HEK293 (cell line): ENCODE measurements at regions not wholly inside any gene's neighbourhood (a gene's known extent, or its start where the extent isn't known, plus 50 kb on each side); places are given as distances from the start of the nearest gene placed in this dataset.

Source experiments
- CTCF ChIA-PET: fragments of 350-600 bp; formaldehyde crosslinking; extraction: SDS; loops from one replicate; lab custom pipeline; 2021; ENCODE audit warnings: antibody characterized with exemption; lab: Yijun Ruan, JAX
- POLR2A ChIA-PET: fragments of 300-600 bp; formaldehyde crosslinking; extraction: SDS; loops from one replicate; lab custom pipeline; 2020; ENCODE audit warnings: antibody characterized with exemption, inconsistent platforms; lab: Yijun Ruan, JAX
- H3K27ac ChIP-seq: fragments of 200-500 bp; sonication (Bioruptor generic); 2 replicates; pipeline ENCODE4 v1.5.1; 2014; ENCODE audit warnings: low read depth, low read length, control low read depth, inconsistent platforms; ENCODE audit errors: extremely low read depth
- H3K36me3 ChIP-seq, 2 experiments: fragments of 200-500 bp in 1 of 2; sonication (Bioruptor generic) in 1 of 2; 1 replicate in 1 of 2; 2 replicates in 1 of 2; pipeline ENCODE4 v1.5.1; 2014 to 2017; ENCODE audit warnings: inconsistent platforms in 2 of 2, low read length in 2 of 2; ENCODE audit not compliant: control insufficient read depth in 2 of 2, insufficient read depth in 1 of 2
- H3K4me1 ChIP-seq: fragments of 200-500 bp; sonication (Bioruptor generic); 2 replicates; pipeline ENCODE4 v1.5.1; 2014; ENCODE audit warnings: mild to moderate bottlenecking, low read length, inconsistent platforms; ENCODE audit not compliant: control insufficient read depth, insufficient read depth
- H3K4me3 ChIP-seq: 2 replicates; pipeline ENCODE4 v1.5.1; 2011; ENCODE audit warnings: low read depth, mild to moderate bottlenecking, control low read depth, low read length, moderate library complexity
- H3K9me3 ChIP-seq: fragments of 200-500 bp; sonication (Bioruptor generic); 2 replicates; pipeline ENCODE4 v1.5.1; 2014; ENCODE audit warnings: low read depth, low read length, inconsistent platforms; ENCODE audit not compliant: control insufficient read depth, insufficient read depth
- KLF16 ChIP-seq: fragments of 450-650 bp; formaldehyde crosslinking; IDR thresholded peaks from 2 replicates; pipeline ENCODE4 v1.5.1; 2017; ENCODE audit warnings: missing biosample characterization, missing genetic modification characterization
- REPIN1 ChIP-seq: fragments of 450-650 bp; formaldehyde crosslinking; IDR thresholded peaks from 2 replicates; pipeline ENCODE4 v1.5.1; 2017; ENCODE audit warnings: missing biosample characterization, missing genetic modification characterization, low read depth
- TRIM28 ChIP-seq: IDR thresholded peaks from 2 replicates; pipeline ENCODE4 v1.6.1; 2011; ENCODE audit warnings: low read length, control low read depth, borderline replicate concordance
- YY1 ChIP-seq: fragments of 450-650 bp; formaldehyde crosslinking; IDR thresholded peaks from 2 replicates; pipeline ENCODE4 v1.5.1; 2018; ENCODE audit warnings: missing biosample characterization, missing genetic modification characterization
- ZNF16 ChIP-seq: fragments of 450-650 bp; formaldehyde crosslinking; IDR thresholded peaks from 2 replicates; pipeline ENCODE4 v1.5.1; 2016; ENCODE audit warnings: low read depth, missing biosample characterization, missing genetic modification characterization
- ZNF175 ChIP-seq: fragments of 450-650 bp; formaldehyde crosslinking; IDR thresholded peaks from 2 replicates; pipeline ENCODE4 v1.5.1; 2016; ENCODE audit warnings: missing biosample characterization, missing genetic modification characterization
- ZNF2 ChIP-seq: fragments of 450-650 bp; formaldehyde crosslinking; IDR thresholded peaks from 2 replicates; pipeline ENCODE4 v1.5.1; 2016; ENCODE audit warnings: missing biosample characterization, missing genetic modification characterization
- ZNF37A ChIP-seq: fragments of 450-650 bp; IDR thresholded peaks from 2 replicates; pipeline ENCODE4 v1.5.1; 2018; ENCODE audit warnings: missing biosample characterization, missing genetic modification characterization
- ZNF426 ChIP-seq: fragments of 450-650 bp; formaldehyde crosslinking; IDR thresholded peaks from 2 replicates; pipeline ENCODE4 v1.5.1; 2017; ENCODE audit warnings: missing biosample characterization, missing genetic modification characterization, mild to moderate bottlenecking, inconsistent platforms, moderate library complexity
- ZNF529 ChIP-seq: fragments of 450-650 bp; formaldehyde crosslinking; IDR thresholded peaks from 2 replicates; pipeline ENCODE4 v1.5.1; 2017; ENCODE audit warnings: missing genetic modification characterization, missing biosample characterization; ENCODE audit not compliant: insufficient replicate concordance
- ZNF549 ChIP-seq: fragments of 450-650 bp; IDR thresholded peaks from 2 replicates; pipeline ENCODE4 v1.5.1; 2018; ENCODE audit warnings: missing biosample characterization, missing genetic modification characterization, mild to moderate bottlenecking, inconsistent platforms, moderate library complexity
- ZNF560 ChIP-seq: fragments of 450-650 bp; formaldehyde crosslinking; IDR thresholded peaks from 2 replicates; pipeline ENCODE4 v1.5.1; 2017; ENCODE audit warnings: missing biosample characterization, missing genetic modification characterization, borderline replicate concordance
- ZNF571 ChIP-seq: fragments of 450-650 bp; formaldehyde crosslinking; IDR thresholded peaks from 2 replicates; pipeline ENCODE4 v1.5.0; 2017; ENCODE audit warnings: missing biosample characterization, missing genetic modification characterization
- ZNF600 ChIP-seq: fragments of 450-650 bp; formaldehyde crosslinking; IDR thresholded peaks from 2 replicates; pipeline ENCODE4 v1.5.1; 2016; ENCODE audit warnings: missing biosample characterization, missing genetic modification characterization
- ZNF677 ChIP-seq: fragments of 450-650 bp; IDR thresholded peaks from 2 replicates; pipeline ENCODE4 v1.5.0; 2018; ENCODE audit warnings: missing biosample characterization, mild to moderate bottlenecking, missing genetic modification characterization, moderate library complexity
- ZNF747 ChIP-seq: fragments of 450-650 bp; formaldehyde crosslinking; IDR thresholded peaks from 2 replicates; pipeline ENCODE4 v1.5.1; 2016; ENCODE audit warnings: missing biosample characterization, missing genetic modification characterization
- ZNF777 ChIP-seq: fragments of 450-650 bp; formaldehyde crosslinking; IDR thresholded peaks from 2 replicates; pipeline ENCODE4 v1.5.1; 2017; ENCODE audit warnings: missing biosample characterization, missing genetic modification characterization, borderline replicate concordance
- ZNF785 ChIP-seq: fragments of 450-650 bp; formaldehyde crosslinking; IDR thresholded peaks from 2 replicates; pipeline ENCODE4 v1.5.1; 2016; ENCODE audit warnings: missing biosample characterization, missing genetic modification characterization
- TF ChIP-seq, protein P1 (sequence below): fragments of 450-650 bp; formaldehyde crosslinking; IDR thresholded peaks from 2 replicates; pipeline ENCODE4 v1.5.1; 2017; ENCODE audit warnings: missing biosample characterization, missing genetic modification characterization
- TF ChIP-seq, protein P2 (sequence below): fragments of 450-650 bp; formaldehyde crosslinking; IDR thresholded peaks from 2 replicates; pipeline ENCODE4 v1.5.1; 2016; ENCODE audit warnings: missing biosample characterization, missing genetic modification characterization, borderline replicate concordance
- TF ChIP-seq, protein P3 (sequence below): fragments of 450-650 bp; formaldehyde crosslinking; IDR thresholded peaks from 2 replicates; pipeline ENCODE4 v1.5.1; 2016; ENCODE audit warnings: missing biosample characterization, missing genetic modification characterization
- TF ChIP-seq, protein P4 (sequence below): fragments of 450-650 bp; formaldehyde crosslinking; IDR thresholded peaks from 2 replicates; pipeline ENCODE4 v1.5.1; 2016; ENCODE audit warnings: missing biosample characterization, missing genetic modification characterization
- TF ChIP-seq, protein P5 (sequence below): fragments of 450-650 bp; formaldehyde crosslinking; IDR thresholded peaks from 2 replicates; pipeline ENCODE4 v1.5.1; 2016; ENCODE audit warnings: missing biosample characterization, missing genetic modification characterization

DNA sequence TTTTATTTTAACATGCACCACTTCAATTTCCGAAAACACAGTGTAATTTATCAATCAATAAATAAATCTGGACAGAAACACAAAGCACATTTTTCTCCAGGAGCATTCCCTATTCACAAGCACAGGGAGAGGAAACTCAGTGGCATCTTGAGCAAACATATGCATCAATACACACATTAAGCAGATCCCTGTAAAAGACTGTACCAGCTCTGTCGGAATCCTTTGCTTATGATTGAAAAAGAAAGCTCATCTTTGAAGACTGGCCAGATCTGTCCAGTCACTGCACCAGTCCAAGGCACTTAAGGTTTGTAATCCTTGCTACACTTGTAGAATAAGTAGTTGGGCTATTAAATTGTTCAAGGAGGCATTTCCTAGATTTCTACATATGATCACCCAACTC, 343.9 kb downstream of the BMPER start:
- Histone ChIP-seq H3K4me1 (no peaks in the 10 kb centered on the region), H3K9me3 (no peaks in the 10 kb centered on the region), H3K4me3 (no peak overlapping the region), H3K27ac (no peak overlapping the region), H3K36me3 (no peaks in the 10 kb centered on the region)
- TF ChIP-seq REPIN1 (no peak), KLF16 (no peak), ZNF747 (tag by site-specific recombination) (no peak), ZNF16 (no peak), ZNF529 (no peak)
- ChIA-PET POLR2A (no interaction called here), CTCF (interaction anchor here (0.6 kb wide), 1 partner anchor 61 kb away, joined by 4 read pairs; no protein-coding TSS in a partner anchor)

DNA sequence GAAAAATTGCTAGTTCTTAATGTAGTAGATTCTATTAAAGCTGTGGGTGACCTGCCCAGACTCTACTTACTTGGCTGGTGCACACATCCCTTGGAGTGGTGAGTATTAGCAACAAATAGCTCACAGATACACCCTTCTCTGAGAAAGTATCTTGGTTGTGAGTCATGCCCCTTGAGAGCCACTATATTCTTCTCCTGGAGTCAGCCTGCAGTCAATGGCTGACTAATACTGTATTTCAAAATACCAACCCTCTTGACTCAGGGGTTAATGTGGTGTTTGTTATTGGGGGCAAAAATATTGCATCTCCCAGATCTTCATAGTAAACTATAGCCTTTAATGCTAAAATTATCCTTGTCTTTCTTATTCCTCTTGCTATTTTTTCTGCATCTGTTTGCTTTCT, 354.9 kb downstream of the BMPER start:
- TF ChIP-seq ZNF571 (tag by site-specific recombination) = no peak
- TF ChIP-seq, protein P1, sequence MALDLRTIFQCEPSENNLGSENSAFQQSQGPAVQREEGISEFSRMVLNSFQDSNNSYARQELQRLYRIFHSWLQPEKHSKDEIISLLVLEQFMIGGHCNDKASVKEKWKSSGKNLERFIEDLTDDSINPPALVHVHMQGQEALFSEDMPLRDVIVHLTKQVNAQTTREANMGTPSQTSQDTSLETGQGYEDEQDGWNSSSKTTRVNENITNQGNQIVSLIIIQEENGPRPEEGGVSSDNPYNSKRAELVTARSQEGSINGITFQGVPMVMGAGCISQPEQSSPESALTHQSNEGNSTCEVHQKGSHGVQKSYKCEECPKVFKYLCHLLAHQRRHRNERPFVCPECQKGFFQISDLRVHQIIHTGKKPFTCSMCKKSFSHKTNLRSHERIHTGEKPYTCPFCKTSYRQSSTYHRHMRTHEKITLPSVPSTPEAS = no peak
- TF ChIP-seq ZNF677 (tag by site-specific recombination) = no peak
- no peak for TF ChIP-seq ZNF175 (tag by site-specific recombination)
- no peak for TF ChIP-seq ZNF549 (tag by site-specific recombination)
- TF ChIP-seq YY1 = no peak
- no peak for TF ChIP-seq TRIM28
- TF ChIP-seq, protein P2, sequence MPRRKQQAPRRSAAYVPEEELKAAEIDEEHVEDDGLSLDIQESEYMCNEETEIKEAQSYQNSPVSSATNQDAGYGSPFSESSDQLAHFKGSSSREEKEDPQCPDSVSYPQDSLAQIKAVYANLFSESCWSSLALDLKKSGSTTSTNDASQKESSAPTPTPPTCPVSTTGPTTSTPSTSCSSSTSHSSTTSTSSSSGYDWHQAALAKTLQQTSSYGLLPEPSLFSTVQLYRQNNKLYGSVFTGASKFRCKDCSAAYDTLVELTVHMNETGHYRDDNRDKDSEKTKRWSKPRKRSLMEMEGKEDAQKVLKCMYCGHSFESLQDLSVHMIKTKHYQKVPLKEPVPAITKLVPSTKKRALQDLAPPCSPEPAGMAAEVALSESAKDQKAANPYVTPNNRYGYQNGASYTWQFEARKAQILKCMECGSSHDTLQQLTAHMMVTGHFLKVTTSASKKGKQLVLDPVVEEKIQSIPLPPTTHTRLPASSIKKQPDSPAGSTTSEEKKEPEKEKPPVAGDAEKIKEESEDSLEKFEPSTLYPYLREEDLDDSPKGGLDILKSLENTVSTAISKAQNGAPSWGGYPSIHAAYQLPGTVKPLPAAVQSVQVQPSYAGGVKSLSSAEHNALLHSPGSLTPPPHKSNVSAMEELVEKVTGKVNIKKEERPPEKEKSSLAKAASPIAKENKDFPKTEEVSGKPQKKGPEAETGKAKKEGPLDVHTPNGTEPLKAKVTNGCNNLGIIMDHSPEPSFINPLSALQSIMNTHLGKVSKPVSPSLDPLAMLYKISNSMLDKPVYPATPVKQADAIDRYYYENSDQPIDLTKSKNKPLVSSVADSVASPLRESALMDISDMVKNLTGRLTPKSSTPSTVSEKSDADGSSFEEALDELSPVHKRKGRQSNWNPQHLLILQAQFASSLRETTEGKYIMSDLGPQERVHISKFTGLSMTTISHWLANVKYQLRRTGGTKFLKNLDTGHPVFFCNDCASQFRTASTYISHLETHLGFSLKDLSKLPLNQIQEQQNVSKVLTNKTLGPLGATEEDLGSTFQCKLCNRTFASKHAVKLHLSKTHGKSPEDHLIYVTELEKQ (tag by site-specific recombination) = no peak
- no peak for TF ChIP-seq ZNF785 (tag by site-specific recombination)
- TF ChIP-seq ZNF2 (tag by site-specific recombination) = no peak
- TF ChIP-seq ZNF560 (tag by site-specific recombination) = no peak
- TF ChIP-seq, protein P3, sequence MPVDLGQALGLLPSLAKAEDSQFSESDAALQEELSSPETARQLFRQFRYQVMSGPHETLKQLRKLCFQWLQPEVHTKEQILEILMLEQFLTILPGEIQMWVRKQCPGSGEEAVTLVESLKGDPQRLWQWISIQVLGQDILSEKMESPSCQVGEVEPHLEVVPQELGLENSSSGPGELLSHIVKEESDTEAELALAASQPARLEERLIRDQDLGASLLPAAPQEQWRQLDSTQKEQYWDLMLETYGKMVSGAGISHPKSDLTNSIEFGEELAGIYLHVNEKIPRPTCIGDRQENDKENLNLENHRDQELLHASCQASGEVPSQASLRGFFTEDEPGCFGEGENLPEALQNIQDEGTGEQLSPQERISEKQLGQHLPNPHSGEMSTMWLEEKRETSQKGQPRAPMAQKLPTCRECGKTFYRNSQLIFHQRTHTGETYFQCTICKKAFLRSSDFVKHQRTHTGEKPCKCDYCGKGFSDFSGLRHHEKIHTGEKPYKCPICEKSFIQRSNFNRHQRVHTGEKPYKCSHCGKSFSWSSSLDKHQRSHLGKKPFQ (tag by site-specific recombination) = no peak
- TF ChIP-seq, protein P4, sequence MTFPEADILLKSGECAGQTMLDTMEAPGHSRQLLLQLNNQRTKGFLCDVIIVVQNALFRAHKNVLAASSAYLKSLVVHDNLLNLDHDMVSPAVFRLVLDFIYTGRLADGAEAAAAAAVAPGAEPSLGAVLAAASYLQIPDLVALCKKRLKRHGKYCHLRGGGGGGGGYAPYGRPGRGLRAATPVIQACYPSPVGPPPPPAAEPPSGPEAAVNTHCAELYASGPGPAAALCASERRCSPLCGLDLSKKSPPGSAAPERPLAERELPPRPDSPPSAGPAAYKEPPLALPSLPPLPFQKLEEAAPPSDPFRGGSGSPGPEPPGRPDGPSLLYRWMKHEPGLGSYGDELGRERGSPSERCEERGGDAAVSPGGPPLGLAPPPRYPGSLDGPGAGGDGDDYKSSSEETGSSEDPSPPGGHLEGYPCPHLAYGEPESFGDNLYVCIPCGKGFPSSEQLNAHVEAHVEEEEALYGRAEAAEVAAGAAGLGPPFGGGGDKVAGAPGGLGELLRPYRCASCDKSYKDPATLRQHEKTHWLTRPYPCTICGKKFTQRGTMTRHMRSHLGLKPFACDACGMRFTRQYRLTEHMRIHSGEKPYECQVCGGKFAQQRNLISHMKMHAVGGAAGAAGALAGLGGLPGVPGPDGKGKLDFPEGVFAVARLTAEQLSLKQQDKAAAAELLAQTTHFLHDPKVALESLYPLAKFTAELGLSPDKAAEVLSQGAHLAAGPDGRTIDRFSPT = no peak
- TF ChIP-seq ZNF600 (tag by site-specific recombination) = no peak
- no peak for TF ChIP-seq ZNF747 (tag by site-specific recombination)
- TF ChIP-seq, protein P5, sequence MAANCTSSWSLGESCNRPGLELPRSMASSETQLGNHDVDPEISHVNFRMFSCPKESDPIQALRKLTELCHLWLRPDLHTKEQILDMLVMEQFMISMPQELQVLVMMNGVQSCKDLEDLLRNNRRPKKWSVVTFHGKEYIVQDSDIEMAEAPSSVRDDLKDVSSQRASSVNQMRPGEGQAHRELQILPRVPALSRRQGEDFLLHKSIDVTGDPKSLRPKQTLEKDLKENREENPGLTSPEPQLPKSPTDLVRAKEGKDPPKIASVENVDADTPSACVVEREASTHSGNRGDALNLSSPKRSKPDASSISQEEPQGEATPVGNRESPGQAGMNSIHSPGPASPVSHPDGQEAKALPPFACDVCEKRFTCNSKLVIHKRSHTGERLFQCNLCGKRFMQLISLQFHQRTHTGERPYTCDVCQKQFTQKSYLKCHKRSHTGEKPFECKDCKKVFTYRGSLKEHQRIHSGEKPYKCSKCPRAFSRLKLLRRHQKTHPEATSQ (tag by site-specific recombination) = no peak
- no peak for TF ChIP-seq ZNF426 (tag by site-specific recombination)
- no peak for TF ChIP-seq ZNF37A (tag by site-specific recombination)
- no peak for TF ChIP-seq ZNF777 (tag by site-specific recombination)
- Histone ChIP-seq H3K4me3 (no peak overlapping the region), H3K27ac (no peak overlapping the region), H3K36me3 (no peaks in the 10 kb centered on the region), H3K9me3 (no peaks in the 10 kb centered on the region), H3K4me1 (no peaks in the 10 kb centered on the region)
- ChIA-PET POLR2A (no interaction called here), CTCF (interaction anchor here (0.6 kb wide), 1 partner anchor 127 kb away, joined by 3 read pairs; no protein-coding TSS in a partner anchor)
